AG09319 (cell line): ENCODE measurements at regions not wholly inside any gene's neighbourhood (a gene's known extent, or its start where the extent isn't known, plus 50 kb on each side); places are given as distances from the start of the nearest gene placed in this dataset.

Experiments used
- DNase-seq: peaks from one replicate; pipeline ENCODE4 v3.0.0-alpha.2; 2010; ENCODE audit warnings: low read depth; ENCODE audit errors: extremely low read depth
- TF ChIP-seq, protein P1 (sequence below): IDR thresholded peaks from 2 replicates; pipeline ENCODE4 v1.5.1; 2011; ENCODE audit warnings: low read depth, mild to moderate bottlenecking, inconsistent platforms, low read length, moderate library complexity

DNA sequence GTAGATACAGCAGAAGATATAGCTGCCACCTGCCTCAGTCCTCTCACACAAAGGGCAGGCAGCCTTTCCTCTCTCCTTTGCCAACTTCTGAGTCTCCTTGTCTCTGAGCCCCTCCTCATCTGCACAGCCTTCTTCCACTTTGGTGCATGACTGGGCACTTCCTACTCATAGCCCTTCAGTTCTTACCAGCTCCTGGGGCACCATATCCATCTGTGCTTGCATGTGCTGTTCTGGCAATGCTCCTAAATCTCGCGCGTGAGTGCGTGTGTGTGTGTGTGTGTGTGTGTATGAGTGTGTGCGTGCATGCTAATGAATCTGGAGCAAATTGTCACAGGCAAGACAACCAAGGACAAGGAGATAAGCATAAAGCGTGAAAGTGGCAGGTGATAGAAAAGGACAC, 1271.6 kb upstream of the SORCS1 start:
- TF ChIP-seq, protein P1, sequence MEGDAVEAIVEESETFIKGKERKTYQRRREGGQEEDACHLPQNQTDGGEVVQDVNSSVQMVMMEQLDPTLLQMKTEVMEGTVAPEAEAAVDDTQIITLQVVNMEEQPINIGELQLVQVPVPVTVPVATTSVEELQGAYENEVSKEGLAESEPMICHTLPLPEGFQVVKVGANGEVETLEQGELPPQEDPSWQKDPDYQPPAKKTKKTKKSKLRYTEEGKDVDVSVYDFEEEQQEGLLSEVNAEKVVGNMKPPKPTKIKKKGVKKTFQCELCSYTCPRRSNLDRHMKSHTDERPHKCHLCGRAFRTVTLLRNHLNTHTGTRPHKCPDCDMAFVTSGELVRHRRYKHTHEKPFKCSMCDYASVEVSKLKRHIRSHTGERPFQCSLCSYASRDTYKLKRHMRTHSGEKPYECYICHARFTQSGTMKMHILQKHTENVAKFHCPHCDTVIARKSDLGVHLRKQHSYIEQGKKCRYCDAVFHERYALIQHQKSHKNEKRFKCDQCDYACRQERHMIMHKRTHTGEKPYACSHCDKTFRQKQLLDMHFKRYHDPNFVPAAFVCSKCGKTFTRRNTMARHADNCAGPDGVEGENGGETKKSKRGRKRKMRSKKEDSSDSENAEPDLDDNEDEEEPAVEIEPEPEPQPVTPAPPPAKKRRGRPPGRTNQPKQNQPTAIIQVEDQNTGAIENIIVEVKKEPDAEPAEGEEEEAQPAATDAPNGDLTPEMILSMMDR = no peak
- DNase-seq = no peak

DNA sequence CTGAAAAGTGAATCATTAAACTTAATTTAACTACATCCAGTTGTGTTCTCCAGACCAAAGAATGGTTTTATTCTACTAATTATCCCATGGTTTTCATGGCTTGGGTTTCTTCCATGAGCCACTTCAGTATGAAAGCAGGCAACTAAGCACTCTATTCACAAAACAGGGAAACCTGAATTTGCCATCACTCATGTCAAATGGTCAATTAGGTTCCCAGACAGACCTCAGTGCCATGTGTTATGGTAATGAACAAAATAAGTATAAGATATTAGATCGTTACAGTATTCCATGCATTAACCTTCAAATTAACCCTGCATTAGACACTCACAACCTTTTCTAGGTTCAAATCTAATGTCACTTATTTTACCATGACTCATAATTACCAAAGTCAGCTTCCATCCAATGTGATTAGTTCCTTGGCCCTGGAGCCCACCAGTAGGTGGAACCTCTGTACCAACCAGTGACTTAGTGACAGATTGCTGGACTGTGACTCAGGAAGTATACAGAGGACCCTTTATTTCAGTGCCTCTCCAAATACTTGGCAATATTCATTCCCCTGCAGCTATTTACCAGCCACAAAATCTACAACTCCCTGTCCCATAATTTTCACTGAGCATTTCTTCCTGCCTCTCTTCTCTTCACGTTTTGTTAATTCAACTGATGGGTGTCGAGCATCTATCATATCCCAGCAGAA, 1270.2 kb upstream of the SORCS1 start:
- DNase-seq = no peak
- TF ChIP-seq, protein P1 = no peak

DNA sequence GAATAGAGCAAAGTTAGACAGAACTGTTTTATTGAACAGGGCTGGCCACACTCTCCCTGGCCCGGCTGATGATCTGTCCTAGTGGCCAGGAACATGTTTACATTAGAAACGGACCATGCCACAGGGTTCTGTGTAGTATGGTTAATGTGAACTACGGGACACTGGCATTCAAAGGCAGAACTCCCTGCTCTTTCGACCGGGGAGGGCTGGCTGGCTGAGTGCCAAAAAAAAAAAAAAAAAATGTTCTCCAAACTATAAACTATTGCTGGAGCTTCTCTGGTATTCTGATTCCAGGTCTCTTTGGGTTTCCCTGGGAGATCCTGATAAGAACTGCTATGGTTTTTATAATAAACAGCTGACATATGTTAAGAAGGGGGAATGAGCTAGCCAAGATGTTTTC, 1262.6 kb upstream of the SORCS1 start:
- DNase-seq = no peak
- TF ChIP-seq, protein P1 = no peak

DNA sequence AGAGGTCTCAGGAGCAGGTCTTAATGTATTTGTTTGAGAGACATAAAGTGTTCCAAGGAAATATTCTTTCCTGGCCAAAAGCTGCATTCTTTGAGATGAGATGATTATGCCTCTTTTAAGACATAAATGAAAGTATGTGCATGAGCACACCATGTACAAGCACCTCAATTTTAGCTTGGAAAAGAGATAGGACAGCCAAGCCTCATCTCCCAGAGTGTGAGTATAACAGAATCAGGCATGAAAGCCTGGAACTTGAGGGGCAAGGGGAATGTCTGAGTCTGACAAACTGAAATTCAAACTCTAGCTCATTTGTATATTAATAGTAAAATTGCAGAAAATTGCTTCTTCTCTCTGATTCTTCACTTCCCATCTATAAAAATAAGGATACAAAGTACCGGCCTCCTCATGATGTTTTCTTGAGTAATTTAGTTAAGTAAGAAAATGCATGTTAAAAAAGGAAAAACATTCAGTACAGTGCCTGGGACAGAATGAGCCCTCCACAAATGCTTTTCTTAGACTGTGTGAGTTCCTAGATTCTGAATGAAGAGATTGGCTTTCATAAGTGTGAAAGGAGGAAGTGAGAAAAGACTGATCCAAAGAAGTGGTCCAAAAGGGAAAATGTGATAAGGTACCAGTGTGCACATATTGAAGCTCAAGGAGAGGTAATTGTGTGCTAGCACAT, 1260.9 kb upstream of the SORCS1 start:
- TF ChIP-seq, protein P1 = no peak
- DNase-seq = no peak

DNA sequence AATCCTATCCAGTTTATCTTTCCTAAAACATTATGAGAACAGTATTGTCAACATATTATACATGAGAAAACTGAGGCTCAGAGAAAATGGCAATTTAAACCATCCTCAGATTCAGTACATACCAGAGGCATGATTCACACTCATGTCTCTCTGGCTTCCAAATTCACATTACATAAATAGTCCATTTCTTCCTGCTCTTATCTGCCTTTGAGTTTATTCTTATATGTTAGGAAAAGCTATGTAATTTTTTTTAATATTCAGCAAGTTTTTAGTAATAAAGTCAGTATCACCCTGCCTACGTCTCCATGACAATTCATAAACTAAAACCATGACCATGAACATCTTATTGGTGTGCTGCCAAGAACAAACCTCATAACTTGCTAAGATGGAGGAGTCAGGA, 1260.2 kb upstream of the SORCS1 start:
- no peak for DNase-seq
- TF ChIP-seq, protein P1 = no peak

DNA sequence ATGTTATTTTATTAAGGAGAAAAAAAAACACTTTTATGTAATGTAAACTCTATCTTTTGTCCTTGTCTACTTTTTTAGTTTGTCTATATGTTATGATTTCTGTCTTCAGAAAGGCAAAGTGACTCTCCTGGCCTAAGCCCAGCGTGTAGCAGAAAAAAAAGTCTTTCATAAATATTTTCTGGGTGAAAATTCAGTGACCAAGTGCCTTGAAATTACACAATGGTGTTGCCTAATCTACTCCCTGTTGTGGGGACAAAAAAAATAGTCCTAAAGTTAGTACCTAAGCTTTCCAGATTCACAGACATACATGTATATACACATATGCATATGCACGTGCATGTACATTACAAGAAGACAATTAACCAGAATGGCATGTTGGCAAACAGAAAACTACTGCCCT, 1257.8 kb upstream of the SORCS1 start:
- DNase-seq = no peak

DNA sequence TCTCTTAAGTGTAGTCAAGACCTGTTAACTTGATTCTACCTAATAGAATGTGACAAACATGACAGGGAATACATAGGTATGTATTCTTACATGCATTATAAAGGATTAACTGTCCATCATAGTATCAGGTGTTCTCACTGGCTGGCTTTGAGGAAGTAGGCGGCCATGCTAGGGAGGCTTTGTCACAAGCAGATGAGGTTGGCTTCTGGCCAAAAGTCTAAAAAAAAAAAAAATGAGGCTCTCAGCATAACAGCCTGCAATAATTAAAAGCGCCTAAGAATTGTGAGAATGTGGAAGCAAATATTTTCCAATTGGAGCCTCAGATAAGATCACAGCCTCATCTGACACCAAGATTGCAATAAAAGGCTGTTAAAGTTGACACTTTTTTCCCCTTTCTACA, 1256.8 kb upstream of the SORCS1 start:
- TF ChIP-seq, protein P1 = no peak
- no peak for DNase-seq

More for the DNA sequence above, 1257.8 kb upstream of the SORCS1 start:
- TF ChIP-seq, protein P1 = no peak
